Parathyroid adenoma (tissue), 2 donors: ENCODE measurements at regions not wholly inside any gene's neighbourhood (a gene's known extent, or its start where the extent isn't known, plus 50 kb on each side); places are given as distances from the start of the nearest gene placed in this dataset.
"Not testable (repeated sequence)": the region's sequence is repeated elsewhere in the genome, so short reads cannot be mapped to it uniquely, and the experiment has no call there.

Experiments used
- H2AFZ ChIP-seq: fragments of 300-600 bp; sonication (generic); one replicate; pipeline ENCODE4 v1.7.0; 2017; ENCODE audit warnings: antibody characterized with exemption, mild to moderate bottlenecking
- H3K27ac ChIP-seq: fragments of 300-600 bp; sonication (generic); one replicate; pipeline ENCODE4 v1.7.0; 2017
- H3K27me3 ChIP-seq: fragments of 300-600 bp; sonication (generic); one replicate; pipeline ENCODE4 v1.7.0; 2017; ENCODE audit warnings: low read length; ENCODE audit not compliant: control insufficient read depth, insufficient read depth
- H3K36me3 ChIP-seq: fragments of 300-600 bp; sonication (generic); one replicate; pipeline ENCODE4 v1.7.0; 2017; ENCODE audit warnings: low read length; ENCODE audit not compliant: control insufficient read depth, insufficient read depth
- H3K4me1 ChIP-seq: fragments of 300-600 bp; sonication (generic); one replicate; pipeline ENCODE4 v1.7.0; 2017; ENCODE audit warnings: control low read depth
- H3K4me2 ChIP-seq: fragments of 300-600 bp; sonication (generic); one replicate; pipeline ENCODE4 v1.7.0; 2017; ENCODE audit warnings: low read length
- H3K4me3 ChIP-seq: fragments of 300-600 bp; sonication (generic); one replicate; pipeline ENCODE4 v1.7.0; 2017; ENCODE audit warnings: low read depth, low read length
- H3K79me2 ChIP-seq: fragments of 300-600 bp; sonication (generic); one replicate; pipeline ENCODE4 v1.7.0; 2017; ENCODE audit warnings: control low read depth
- H3K9ac ChIP-seq: fragments of 300-600 bp; sonication (generic); one replicate; pipeline ENCODE4 v1.7.0; 2017; ENCODE audit warnings: mild to moderate bottlenecking
- H3K9me3 ChIP-seq: fragments of 300-600 bp; sonication (generic); one replicate; pipeline ENCODE4 v1.7.0; 2017; ENCODE audit warnings: low read length; ENCODE audit not compliant: control insufficient read depth
- CTCF ChIP-seq: fragments of 300-600 bp; sonication (generic); IDR thresholded peaks from one replicate; pipeline ENCODE4 v1.7.0; 2017; ENCODE audit warnings: antibody characterized with exemption, mild to moderate bottlenecking
- donor health status: primary hyperparathyroidism.

GRCh38 chr12:108430245-108430644 lies 84.8 kb upstream of the FICD start:
- Histone ChIP-seq H3K36me3 (no peaks in the 10 kb centered on the region), H3K27me3 (no peaks in the 10 kb centered on the region), H3K9me3 (no peaks in the 10 kb centered on the region), H3K79me2 (no peaks in the 10 kb centered on the region), H3K27ac (no peak overlapping the region), H3K9ac (no peak overlapping the region), H3K4me3 (no peak overlapping the region), H2AFZ (no peak overlapping the region), H3K4me2 (no peak overlapping the region), H3K4me1 (no peaks in the 10 kb centered on the region)
- TF ChIP-seq CTCF: no peak

GRCh38 chr12:108425238-108425795 lies 86.2 kb upstream of the CMKLR1 start:
- no peaks in the 10 kb centered on the region for H3K27me3 ChIP-seq
- no peak overlapping the region for H3K9ac ChIP-seq
- H3K4me1 ChIP-seq: no peaks in the 10 kb centered on the region
- no peaks in the 10 kb centered on the region for H3K79me2 ChIP-seq
- no peak for TF ChIP-seq CTCF
- no peak overlapping the region for H3K27ac ChIP-seq
- no peak overlapping the region for H3K4me2 ChIP-seq
- no peak overlapping the region for H2AFZ ChIP-seq
- no peaks in the 10 kb centered on the region for H3K9me3 ChIP-seq
- H3K36me3 ChIP-seq: no peaks in the 10 kb centered on the region
- no peak overlapping the region for H3K4me3 ChIP-seq

- no peaks in the 10 kb centered on the region for H3K9me3 ChIP-seq
- TF ChIP-seq CTCF: no peak
- no peaks in the 10 kb centered on the region for H3K79me2 ChIP-seq
- no peak overlapping the region for H3K9ac ChIP-seq
- H3K4me1 ChIP-seq: no peaks in the 10 kb centered on the region
- no peak overlapping the region for H3K27ac ChIP-seq
- H3K36me3 ChIP-seq: no peaks in the 10 kb centered on the region
- no peaks in the 10 kb centered on the region for H3K27me3 ChIP-seq
- H3K4me3 ChIP-seq: no peak overlapping the region
- H3K4me2 ChIP-seq: no peak overlapping the region
- H2AFZ ChIP-seq: no peak overlapping the region
Observed at GRCh38 chr12:108424816-108425215, 85.7 kb upstream of the CMKLR1 start.

GRCh38 chr12:108424026-108424425 lies 84.9 kb upstream of the CMKLR1 start:
- no peaks in the 10 kb centered on the region for H3K27me3 ChIP-seq
- TF ChIP-seq CTCF: no peak

GRCh38 chr12:108423486-108423885 lies 84.4 kb upstream of the CMKLR1 start:
- Histone ChIP-seq H3K4me1 (no peaks in the 10 kb centered on the region), H3K4me2 (no peak overlapping the region), H3K79me2 (no peaks in the 10 kb centered on the region), H3K36me3 (no peaks in the 10 kb centered on the region), H3K9me3 (no peaks in the 10 kb centered on the region), H3K27ac (no peak overlapping the region), H3K9ac (no peak overlapping the region), H3K4me3 (no peak overlapping the region), H3K27me3 (no peaks in the 10 kb centered on the region), H2AFZ (no peak overlapping the region)
- TF ChIP-seq CTCF: no peak

More at GRCh38 chr12:108424026-108424425, 84.9 kb upstream of the CMKLR1 start:
- no peak overlapping the region for H3K27ac ChIP-seq
- H3K4me1 ChIP-seq: no peaks in the 10 kb centered on the region
- no peaks in the 10 kb centered on the region for H3K9me3 ChIP-seq
- H3K79me2 ChIP-seq: no peaks in the 10 kb centered on the region
- H3K4me3 ChIP-seq: no peak overlapping the region
- no peak overlapping the region for H2AFZ ChIP-seq
- H3K4me2 ChIP-seq: no peak overlapping the region
- no peak overlapping the region for H3K9ac ChIP-seq
- H3K36me3 ChIP-seq: no peaks in the 10 kb centered on the region

- H3K4me1 ChIP-seq, H3K79me2 ChIP-seq, H3K27ac ChIP-seq, H3K4me3 ChIP-seq, H3K36me3 ChIP-seq, H3K9me3 ChIP-seq, H3K4me2 ChIP-seq, H3K9ac ChIP-seq, H3K27me3 ChIP-seq, H2AFZ ChIP-seq: not testable (repeated sequence)
Observed at GRCh38 chr12:108421082-108421481, 82.0 kb upstream of the CMKLR1 start.

GRCh38 chr12:108420421-108420820 lies 81.3 kb upstream of the CMKLR1 start:
- H3K79me2 ChIP-seq, H3K9me3 ChIP-seq, H3K4me1 ChIP-seq, H3K4me3 ChIP-seq, H3K27me3 ChIP-seq, H3K27ac ChIP-seq, H3K36me3 ChIP-seq, H3K4me2 ChIP-seq, H2AFZ ChIP-seq, H3K9ac ChIP-seq: not testable (repeated sequence)
